Lung (tissue), 11 donors: ENCODE measurements at regions not wholly inside any gene's neighbourhood (a gene's known extent, or its start where the extent isn't known, plus 50 kb on each side); places are given as distances from the start of the nearest gene placed in this dataset.

Experiments
- ATAC-seq: fragments of 200-7000 bp; cut with Tn5 transposase; one replicate; pipeline ENCODE4 v1.9.1; 2020; ENCODE audit warnings: moderate number of reproducible peaks; ENCODE audit not compliant: insufficient read depth, low FRiP score
- DNase-seq, 3 donors: peaks; one replicate each; pipeline ENCODE4 v3.0.0-alpha.2; 2013 to 2017
- H3K27ac ChIP-seq, 2 donors: one replicate each; pipeline ENCODE4 v1.5.1; 2013; ENCODE audit warnings: mild to moderate bottlenecking in 2 of 2, moderate library complexity in 2 of 2, control low read depth in 1 of 2, inconsistent platforms in 1 of 2, low read depth in 1 of 2, low read length in 1 of 2
- H3K27me3 ChIP-seq, 3 donors: one replicate each; pipeline ENCODE4 v1.5.1; 2013; ENCODE audit warnings: low read length in 2 of 3; ENCODE audit not compliant: control insufficient read depth in 3 of 3, insufficient read depth in 3 of 3
- H3K36me3 ChIP-seq, 4 donors: one replicate each; pipeline ENCODE4 v1.5.1; 2013; ENCODE audit warnings: low read length in 4 of 4, mild to moderate bottlenecking in 1 of 4, moderate library complexity in 1 of 4; ENCODE audit not compliant: control insufficient read depth in 4 of 4, insufficient read depth in 4 of 4
- H3K4me1 ChIP-seq, 5 donors: one replicate each; pipeline ENCODE4 v1.5.1; 2013; ENCODE audit warnings: low read length in 5 of 5, mild to moderate bottlenecking in 2 of 5, moderate library complexity in 1 of 5; ENCODE audit not compliant: control insufficient read depth in 5 of 5, insufficient read depth in 5 of 5
- H3K4me3 ChIP-seq: one replicate; pipeline ENCODE4 v1.5.1; 2013; ENCODE audit warnings: mild to moderate bottlenecking, control low read depth, moderate library complexity
- H3K9ac ChIP-seq, 2 donors: one replicate each; pipeline ENCODE4 v1.5.1; 2013; ENCODE audit warnings: low read length in 2 of 2, control low read depth in 1 of 2; ENCODE audit not compliant: insufficient read depth in 1 of 2
- H3K9me3 ChIP-seq, 4 donors: one replicate each; pipeline ENCODE4 v1.5.1; 2013; ENCODE audit warnings: low read length in 3 of 4, mild to moderate bottlenecking in 1 of 4, moderate library complexity in 1 of 4; ENCODE audit not compliant: control insufficient read depth in 4 of 4, insufficient read depth in 3 of 4
- CTCF ChIP-seq: IDR thresholded peaks from 2 replicates; pipeline ENCODE4 v1.5.1; 2012; ENCODE audit warnings: mild to moderate bottlenecking; ENCODE audit errors: control extremely low read depth, extremely low read depth
- WGBS, 2 donors: extraction: QIAGEN DNeasy Blood & Tissue Kit; methylation state at CpG; one replicate each; pipeline ENCODE4 v1.1.7; 2013; 5-methylcytosine and 5-hydroxymethylcytosine counted together
- donor health status: control.
- donor health status: control.
- donor health status: Bipolar disorder and iron deficiency.
- donor health status: healthy.
- donor health status: DM: yes; HTN: yes; CAD: no.

- no peak for TF ChIP-seq CTCF
- 84 to 89% methylated on average over 7 of the region's 7 CpGs for WGBS, 2 donors
- Histone ChIP-seq H3K27ac (no peak overlapping the region), H3K27me3 (no peaks in the 10 kb centered on the region), H3K36me3 (no peaks in the 10 kb centered on the region), H3K9me3 (peaks cover 0 to 4% (median under 1%) of the 10 kb centered on the region in 4 donors), H3K4me1 (no peaks in the 10 kb centered on the region), H3K4me3 (no peak overlapping the region), H3K9ac (no peak overlapping the region)
- ATAC-seq, result no peak
- no peak for DNase-seq
Measured at GRCh38 chr22:47587361-47587760, 824.9 kb downstream of the TBC1D22A start.

DNA sequence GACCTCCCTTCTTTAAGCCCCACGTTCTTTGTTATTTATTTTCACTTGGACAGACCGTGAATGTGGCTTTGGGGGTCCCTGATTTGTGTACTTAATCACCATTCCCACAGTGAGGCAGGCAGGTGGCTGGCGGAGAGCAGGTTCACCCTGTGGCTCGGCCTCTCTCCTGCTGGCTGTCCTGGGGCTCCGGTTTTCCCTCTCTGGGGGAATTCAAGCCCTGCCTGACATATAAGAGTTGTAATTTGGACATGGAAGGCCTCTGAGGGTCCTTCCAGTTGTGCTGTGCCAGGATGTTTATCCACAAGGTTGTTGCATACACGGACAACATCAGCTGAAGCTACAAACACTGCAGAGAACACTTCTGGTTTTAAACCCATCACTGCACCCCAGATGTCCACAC lies 824.5 kb downstream of the TBC1D22A start:
- ATAC-seq (no peak), DNase-seq (no peak)
- no peak overlapping the region for H3K9ac ChIP-seq
- peaks cover 0 to 4% (median under 1%) of the 10 kb centered on the region in 4 donors for H3K9me3 ChIP-seq
- no peaks in the 10 kb centered on the region for H3K4me1 ChIP-seq
- no peak overlapping the region for H3K4me3 ChIP-seq
- H3K36me3 ChIP-seq, result no peaks in the 10 kb centered on the region
- TF ChIP-seq CTCF, result no peak
- WGBS, 2 donors, result 68 to 70% methylated on average over 6 of the region's 6 CpGs
- H3K27me3 ChIP-seq, result no peaks in the 10 kb centered on the region
- H3K27ac ChIP-seq, result no peak overlapping the region

GRCh38 chr22:47586038-47586437 lies 823.6 kb downstream of the TBC1D22A start:
- H3K27ac ChIP-seq, result no peak overlapping the region
- 73 to 87% methylated on average over 3 of the region's 3 CpGs for WGBS, 2 donors

More at GRCh38 chr22:47586038-47586437, 823.6 kb downstream of the TBC1D22A start:
- no peaks in the 10 kb centered on the region for H3K36me3 ChIP-seq
- H3K27me3 ChIP-seq, result no peaks in the 10 kb centered on the region
- no peak overlapping the region for H3K9ac ChIP-seq
- TF ChIP-seq CTCF, result no peak
- H3K4me3 ChIP-seq, result no peak overlapping the region
- ATAC-seq (no peak), DNase-seq (no peak)
- peaks cover 0 to 4% (median under 1%) of the 10 kb centered on the region in 4 donors for H3K9me3 ChIP-seq
- H3K4me1 ChIP-seq, result no peaks in the 10 kb centered on the region
